Peyer's patch (tissue), 4 donors: ENCODE measurements at regions not wholly inside any gene's neighbourhood (a gene's known extent, or its start where the extent isn't known, plus 50 kb on each side); places are given as distances from the start of the nearest gene placed in this dataset.

Source experiments
- POLR2A ChIP-seq, 2 donors: fragments of 450-650 bp; IDR thresholded peaks; one replicate each; pipeline ENCODE4 v1.5.1; 2017; ENCODE audit warnings: antibody characterized with exemption in 2 of 2, mild to moderate bottlenecking in 2 of 2, moderate library complexity in 2 of 2
- TF ChIP-seq, protein P1 (sequence below), 6 experiments: fragments of 450-650 bp in 4 of 6; fragments of 200-600 bp in 2 of 6; sonication (generic) in 1 of 6; IDR thresholded peaks; one replicate each; pipeline ENCODE4 v1.5.1; 2017 to 2019; ENCODE audit warnings: antibody characterized with exemption in 6 of 6, mild to moderate bottlenecking in 3 of 6, moderate library complexity in 1 of 6

DNA sequence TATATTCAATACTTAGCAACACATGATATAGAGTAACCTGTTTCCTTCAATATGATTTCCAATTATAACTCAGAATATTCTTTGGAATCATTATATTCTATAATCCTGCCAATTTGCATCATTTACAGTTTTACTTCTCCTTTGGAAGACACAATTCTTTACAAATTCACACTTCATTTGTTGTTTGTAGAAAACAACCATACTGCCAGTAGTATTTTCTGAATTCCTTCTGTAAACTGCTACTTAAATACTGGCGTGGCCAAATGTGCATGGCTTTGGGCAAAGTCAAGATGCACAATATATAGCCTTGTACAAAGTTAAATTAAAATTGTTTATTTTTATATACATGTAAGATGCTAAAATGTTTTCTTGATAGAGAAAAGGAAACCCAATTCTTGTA, 687.1 kb upstream of the NEGR1 start:
- TF ChIP-seq, protein P1, sequence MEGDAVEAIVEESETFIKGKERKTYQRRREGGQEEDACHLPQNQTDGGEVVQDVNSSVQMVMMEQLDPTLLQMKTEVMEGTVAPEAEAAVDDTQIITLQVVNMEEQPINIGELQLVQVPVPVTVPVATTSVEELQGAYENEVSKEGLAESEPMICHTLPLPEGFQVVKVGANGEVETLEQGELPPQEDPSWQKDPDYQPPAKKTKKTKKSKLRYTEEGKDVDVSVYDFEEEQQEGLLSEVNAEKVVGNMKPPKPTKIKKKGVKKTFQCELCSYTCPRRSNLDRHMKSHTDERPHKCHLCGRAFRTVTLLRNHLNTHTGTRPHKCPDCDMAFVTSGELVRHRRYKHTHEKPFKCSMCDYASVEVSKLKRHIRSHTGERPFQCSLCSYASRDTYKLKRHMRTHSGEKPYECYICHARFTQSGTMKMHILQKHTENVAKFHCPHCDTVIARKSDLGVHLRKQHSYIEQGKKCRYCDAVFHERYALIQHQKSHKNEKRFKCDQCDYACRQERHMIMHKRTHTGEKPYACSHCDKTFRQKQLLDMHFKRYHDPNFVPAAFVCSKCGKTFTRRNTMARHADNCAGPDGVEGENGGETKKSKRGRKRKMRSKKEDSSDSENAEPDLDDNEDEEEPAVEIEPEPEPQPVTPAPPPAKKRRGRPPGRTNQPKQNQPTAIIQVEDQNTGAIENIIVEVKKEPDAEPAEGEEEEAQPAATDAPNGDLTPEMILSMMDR (IDR thresholded peaks at IDR 0.05), result no peak
- TF ChIP-seq POLR2A (IDR thresholded peaks at IDR 0.05), result no peak
